Keratinocyte (primary cell): ENCODE measurements at regions not wholly inside any gene's neighbourhood (a gene's known extent, or its start where the extent isn't known, plus 50 kb on each side); places are given as distances from the start of the nearest gene placed in this dataset.

Experiments
- DNase-seq: peaks from one replicate; pipeline ENCODE4 v3.0.0-alpha.2; 2011; ENCODE audit warnings: low read depth, missing footprints, low spot score
- FAIRE-seq: peaks from 2 replicates; lab custom pipeline; 2011; peaks lifted over from hg19 to GRCh38; lab: Jason Lieb, UNC
- H2AFZ ChIP-seq: 2 replicates; pipeline ENCODE4 v1.6.0; 2012; ENCODE audit warnings: low read length, control low read depth, inconsistent platforms; ENCODE audit not compliant: control insufficient read depth
- H3K27ac ChIP-seq: 2 replicates; pipeline ENCODE4 v1.5.1; 2011; ENCODE audit warnings: low read length; ENCODE audit not compliant: control insufficient read depth, insufficient read depth
- H3K27me3 ChIP-seq: 3 replicates; pipeline ENCODE4 v1.6.0; 2011; ENCODE audit warnings: low read length; ENCODE audit not compliant: control insufficient read depth, insufficient read depth; ENCODE audit errors: extremely low read depth
- H3K36me3 ChIP-seq, 2 experiments: 2 replicates in 1 of 2; 3 replicates in 1 of 2; pipeline ENCODE4 v1.5.1; 2011; ENCODE audit warnings: low read length in 2 of 2, mild to moderate bottlenecking in 1 of 2; ENCODE audit not compliant: control insufficient read depth in 2 of 2, insufficient read depth in 2 of 2; ENCODE audit errors: extremely low read depth in 1 of 2
- H3K4me1 ChIP-seq: 3 replicates; pipeline ENCODE4 v1.5.1; 2011; ENCODE audit warnings: low read length; ENCODE audit not compliant: control insufficient read depth, insufficient read depth; ENCODE audit errors: extremely low read depth
- H3K4me2 ChIP-seq: 3 replicates; pipeline ENCODE4 v1.6.0; 2011; ENCODE audit warnings: low read depth, low read length; ENCODE audit not compliant: control insufficient read depth, insufficient read depth; ENCODE audit errors: extremely low read depth
- H3K4me3 ChIP-seq, 3 experiments: fragments of 200-600 bp in 1 of 3; sonication (generic) in 1 of 3; 2 replicates in 2 of 3; 3 replicates in 1 of 3; pipeline ENCODE4 v1.5.1; 2011 to 2016; ENCODE audit warnings: low read length in 3 of 3, mild to moderate bottlenecking in 3 of 3, control low read depth in 2 of 3, inconsistent platforms in 1 of 3, low read depth in 1 of 3, mixed read lengths in 1 of 3, mixed run types in 1 of 3, moderate library complexity in 1 of 3; ENCODE audit not compliant: control insufficient read depth in 2 of 3, insufficient read depth in 2 of 3; ENCODE audit errors: extremely low read depth in 1 of 3
- H3K79me2 ChIP-seq: 2 replicates; pipeline ENCODE4 v1.6.0; 2012; ENCODE audit warnings: low read length; ENCODE audit not compliant: control insufficient read depth, insufficient read depth
- H3K9ac ChIP-seq: 3 replicates; pipeline ENCODE4 v1.6.0; 2011; ENCODE audit warnings: low read length; ENCODE audit not compliant: control insufficient read depth, insufficient read depth; ENCODE audit errors: extremely low read depth
- H3K9me1 ChIP-seq: 3 replicates; pipeline ENCODE4 v1.6.0; 2011; ENCODE audit warnings: low read length; ENCODE audit not compliant: control insufficient read depth, insufficient read depth; ENCODE audit errors: extremely low read depth
- H3K9me3 ChIP-seq: 2 replicates; pipeline ENCODE4 v1.5.1; 2012; ENCODE audit warnings: low read depth, low read length; ENCODE audit not compliant: control insufficient read depth
- H4K20me1 ChIP-seq: 3 replicates; pipeline ENCODE4 v1.6.0; 2011; ENCODE audit warnings: low read length; ENCODE audit not compliant: control insufficient read depth, insufficient read depth; ENCODE audit errors: extremely low read depth
- EZH2 ChIP-seq: IDR thresholded peaks from one replicate; pipeline ENCODE4 v1.6.1; 2012; ENCODE audit warnings: inconsistent platforms, mild to moderate bottlenecking, low read length, moderate library complexity
- dilution Hi-C: fragments of 300-500 bp; cut with MboI; formaldehyde crosslinking; loops from one replicate; pipeline ENCODE4 v1.7.0; 2020; ENCODE audit warnings: low sequenced_read_pairs; ENCODE audit not compliant: extremely low pct_ligation_motif_present
- TF ChIP-seq, protein P1 (sequence below), 3 experiments: IDR thresholded peaks in 1 of 3; conservative IDR thresholded peaks in 1 of 3; optimal IDR thresholded peaks in 1 of 3; 2 replicates in 2 of 3; 3 replicates in 1 of 3; pipeline versions ENCODE3 to v1.5.1; 2011; ENCODE audit warnings: low read length in 3 of 3, mild to moderate bottlenecking in 3 of 3, moderate library complexity in 2 of 3, control low read depth in 1 of 3, inconsistent platforms in 1 of 3; ENCODE audit not compliant: insufficient read depth in 2 of 3; ENCODE audit errors: extremely low read depth in 1 of 3

DNA sequence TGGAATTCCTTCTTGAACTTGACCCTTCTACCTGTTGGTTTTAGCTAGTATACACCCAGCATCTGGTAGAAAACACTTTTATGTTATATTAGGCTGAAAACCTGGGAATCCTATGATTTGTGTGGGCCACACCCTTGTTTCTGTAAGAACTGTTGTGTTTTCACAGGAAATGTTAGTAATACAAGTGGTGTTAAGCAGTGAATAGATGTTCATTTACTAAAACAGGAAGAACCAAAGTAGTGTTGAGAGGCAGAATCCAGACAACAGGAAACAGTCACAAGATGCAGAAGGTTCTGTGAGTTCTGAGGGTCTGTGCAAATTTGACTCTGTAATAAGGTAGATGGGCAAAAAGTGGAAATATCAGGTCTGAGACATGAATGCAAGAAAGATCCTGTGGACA lies 73.0 kb upstream of the RAI14 start:
- no peak for DNase-seq
- no peak overlapping the region for H3K4me2 ChIP-seq
- no peak for FAIRE-seq

DNA sequence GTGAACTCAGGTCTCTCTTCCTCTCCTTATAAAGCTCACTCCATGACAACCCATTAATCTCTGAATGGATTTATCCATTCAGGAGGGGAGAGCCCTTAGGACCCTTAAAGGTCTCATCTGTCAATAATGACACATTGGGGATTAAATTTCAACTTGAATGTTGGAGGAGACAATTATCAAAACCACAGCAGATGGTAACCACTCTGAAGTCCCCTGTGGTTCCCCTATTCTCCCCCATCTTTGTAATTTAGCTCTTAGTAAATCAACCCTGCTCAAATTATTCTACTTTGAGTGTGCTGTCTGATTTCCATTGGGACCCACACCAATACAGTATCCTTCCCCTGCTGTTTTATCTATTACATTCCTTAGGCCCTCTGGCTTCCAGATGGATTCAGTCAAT lies 72.0 kb upstream of the RAI14 start:
- Histone ChIP-seq H3K9ac (no peak overlapping the region), H3K4me3 (no peak overlapping the region), H4K20me1 (no peaks in the 10 kb centered on the region), H3K79me2 (no peaks in the 10 kb centered on the region), H3K27ac (no peak overlapping the region), H3K9me1 (no peaks in the 10 kb centered on the region), H2AFZ (no peak overlapping the region), H3K27me3 (no peaks in the 10 kb centered on the region), H3K9me3 (no peaks in the 10 kb centered on the region), H3K4me2 (no peak overlapping the region), H3K4me1 (peaks cover 35% of the 10 kb centered on the region), H3K36me3 (no peaks in the 10 kb centered on the region)
- TF ChIP-seq EZH2, result no peak
- TF ChIP-seq, protein P1, sequence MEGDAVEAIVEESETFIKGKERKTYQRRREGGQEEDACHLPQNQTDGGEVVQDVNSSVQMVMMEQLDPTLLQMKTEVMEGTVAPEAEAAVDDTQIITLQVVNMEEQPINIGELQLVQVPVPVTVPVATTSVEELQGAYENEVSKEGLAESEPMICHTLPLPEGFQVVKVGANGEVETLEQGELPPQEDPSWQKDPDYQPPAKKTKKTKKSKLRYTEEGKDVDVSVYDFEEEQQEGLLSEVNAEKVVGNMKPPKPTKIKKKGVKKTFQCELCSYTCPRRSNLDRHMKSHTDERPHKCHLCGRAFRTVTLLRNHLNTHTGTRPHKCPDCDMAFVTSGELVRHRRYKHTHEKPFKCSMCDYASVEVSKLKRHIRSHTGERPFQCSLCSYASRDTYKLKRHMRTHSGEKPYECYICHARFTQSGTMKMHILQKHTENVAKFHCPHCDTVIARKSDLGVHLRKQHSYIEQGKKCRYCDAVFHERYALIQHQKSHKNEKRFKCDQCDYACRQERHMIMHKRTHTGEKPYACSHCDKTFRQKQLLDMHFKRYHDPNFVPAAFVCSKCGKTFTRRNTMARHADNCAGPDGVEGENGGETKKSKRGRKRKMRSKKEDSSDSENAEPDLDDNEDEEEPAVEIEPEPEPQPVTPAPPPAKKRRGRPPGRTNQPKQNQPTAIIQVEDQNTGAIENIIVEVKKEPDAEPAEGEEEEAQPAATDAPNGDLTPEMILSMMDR (optimal IDR thresholded peaks at IDR 0.05 in 1 of 3, IDR thresholded peaks at IDR 0.05 in 1 of 3, conservative IDR thresholded peaks at IDR 0.05 in 1 of 3; ENCODE audit: extremely low read depth in 1 of 3, insufficient read depth in 2 of 3, low read length in 3 of 3), result no peak
- dilution Hi-C loops, result no loop called here
- no peak for FAIRE-seq
- no peak for DNase-seq

More for the DNA sequence above, 73.0 kb upstream of the RAI14 start:
- H3K9ac ChIP-seq, result no peak overlapping the region
- no peaks in the 10 kb centered on the region for H3K9me1 ChIP-seq
- H4K20me1 ChIP-seq, result no peaks in the 10 kb centered on the region
- H3K9me3 ChIP-seq, result no peaks in the 10 kb centered on the region
- dilution Hi-C loops, result no loop called here
- H3K27ac ChIP-seq, result no peak overlapping the region
- no peak overlapping the region for H3K4me3 ChIP-seq
- no peaks in the 10 kb centered on the region for H3K27me3 ChIP-seq
- H3K4me1 ChIP-seq, result peaks cover 35% of the 10 kb centered on the region
- H2AFZ ChIP-seq, result peak overlapping the region; percentile 42
- no peaks in the 10 kb centered on the region for H3K36me3 ChIP-seq
- no peaks in the 10 kb centered on the region for H3K79me2 ChIP-seq
- TF ChIP-seq, protein P1 (optimal IDR thresholded peaks at IDR 0.05 in 1 of 3, IDR thresholded peaks at IDR 0.05 in 1 of 3, conservative IDR thresholded peaks at IDR 0.05 in 1 of 3; ENCODE audit: extremely low read depth in 1 of 3, insufficient read depth in 2 of 3, low read length in 3 of 3), result no peak
